GM19023 (cell line): ENCODE measurements at regions not wholly inside any gene's neighbourhood (a gene's known extent, or its start where the extent isn't known, plus 50 kb on each side); places are given as distances from the start of the nearest gene placed in this dataset.
"Not testable (repeated sequence)": the region's sequence is repeated elsewhere in the genome, so short reads cannot be mapped to it uniquely, and the experiment has no call there.

Experiments used
- ATAC-seq: cut with Tn5 transposase; IDR thresholded peaks from one replicate; pipeline ENCODE4 v1.9.1; 2021; ENCODE audit warnings: mild to moderate bottlenecking, moderate library complexity; ENCODE audit not compliant: unreplicated experiment

- ATAC-seq, result no peak
Measured at GRCh38 chrX:81857192-81857591, 655.3 kb downstream of the SH3BGRL start.

- ATAC-seq, result no peak
Measured at GRCh38 chrX:81866873-81867272, 665.0 kb downstream of the SH3BGRL start.

- no peak for ATAC-seq
Measured at GRCh38 chrX:81868979-81869378, 667.1 kb downstream of the SH3BGRL start.

GRCh38 chrX:81874807-81875206 lies 672.9 kb downstream of the SH3BGRL start:
- ATAC-seq, result no peak

- ATAC-seq, result no peak
Measured at GRCh38 chrX:81875800-81876199, 673.9 kb downstream of the SH3BGRL start.

- no peak for ATAC-seq
Measured at GRCh38 chrX:81876437-81876836, 674.5 kb downstream of the SH3BGRL start.

GRCh38 chrX:81890521-81890920 lies 688.6 kb downstream of the SH3BGRL start:
- no peak for ATAC-seq

- ATAC-seq, result no peak
Measured at GRCh38 chrX:81900522-81900921, 698.6 kb downstream of the SH3BGRL start.

GRCh38 chrX:81925812-81926211 lies 723.9 kb downstream of the SH3BGRL start:
- no peak for ATAC-seq

GRCh38 chrX:81945911-81946310 lies 744.0 kb downstream of the SH3BGRL start:
- ATAC-seq, result not testable (repeated sequence)

- no peak for ATAC-seq
Measured at GRCh38 chrX:81957318-81957717, 755.4 kb downstream of the SH3BGRL start.

- ATAC-seq, result no peak
Measured at GRCh38 chrX:81957900-81958545, 756.1 kb downstream of the SH3BGRL start.

- no peak for ATAC-seq
Measured at GRCh38 chrX:81959964-81960363, 758.1 kb downstream of the SH3BGRL start.

GRCh38 chrX:81974413-81974812 lies 772.5 kb downstream of the SH3BGRL start:
- not testable (repeated sequence) for ATAC-seq

- ATAC-seq, result no peak
Measured at GRCh38 chrX:81979806-81980515, 778.1 kb downstream of the SH3BGRL start.

GRCh38 chrX:81987217-81987616 lies 785.3 kb downstream of the SH3BGRL start:
- ATAC-seq, result not testable (repeated sequence)

GRCh38 chrX:81996166-81996565 lies 794.3 kb downstream of the SH3BGRL start:
- no peak for ATAC-seq

GRCh38 chrX:82029571-82030218 lies 827.8 kb downstream of the SH3BGRL start:
- no peak for ATAC-seq

GRCh38 chrX:82031250-82031649 lies 829.3 kb downstream of the SH3BGRL start:
- ATAC-seq, result no peak

- ATAC-seq, result no peak
Measured at GRCh38 chrX:82038793-82039192, 836.9 kb downstream of the SH3BGRL start.

GRCh38 chrX:82041034-82041433 lies 839.1 kb downstream of the SH3BGRL start:
- no peak for ATAC-seq

- no peak for ATAC-seq
Measured at GRCh38 chrX:82058728-82059127, 856.8 kb downstream of the SH3BGRL start.
